ENCODE measurements at regions not wholly inside any gene's neighbourhood (a gene's known extent, or its start where the extent isn't known, plus 50 kb on each side); places are given as distances from the start of the nearest gene placed in this dataset.

DNA sequence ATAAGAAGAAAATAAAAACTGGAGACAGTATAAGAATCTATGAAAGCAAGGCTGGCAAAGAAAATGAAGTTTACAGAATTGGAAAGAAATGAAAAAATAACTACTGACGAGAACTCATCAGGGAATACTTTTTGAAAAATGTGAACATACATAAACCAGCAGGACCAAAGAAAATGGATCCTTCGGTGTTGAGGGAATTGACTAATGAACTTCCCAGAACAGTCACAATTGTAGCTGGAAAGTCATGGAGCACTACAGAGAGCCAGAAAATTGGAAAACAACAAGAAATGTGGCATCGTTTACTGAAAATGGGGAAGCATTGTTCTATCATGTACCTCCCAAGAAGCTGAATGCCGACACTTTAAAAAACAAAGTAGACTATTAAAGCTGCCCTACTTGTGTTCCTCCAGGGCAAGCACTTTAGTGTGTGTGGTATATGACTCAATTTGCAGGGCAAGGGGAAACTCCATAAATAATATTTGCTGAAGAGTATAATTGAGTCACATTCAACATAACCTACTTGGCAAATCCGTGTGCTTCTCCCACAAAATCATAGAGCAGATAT is 1221.6 kb upstream of the NRXN1 start:
- TF ChIP-seq, protein P1, sequence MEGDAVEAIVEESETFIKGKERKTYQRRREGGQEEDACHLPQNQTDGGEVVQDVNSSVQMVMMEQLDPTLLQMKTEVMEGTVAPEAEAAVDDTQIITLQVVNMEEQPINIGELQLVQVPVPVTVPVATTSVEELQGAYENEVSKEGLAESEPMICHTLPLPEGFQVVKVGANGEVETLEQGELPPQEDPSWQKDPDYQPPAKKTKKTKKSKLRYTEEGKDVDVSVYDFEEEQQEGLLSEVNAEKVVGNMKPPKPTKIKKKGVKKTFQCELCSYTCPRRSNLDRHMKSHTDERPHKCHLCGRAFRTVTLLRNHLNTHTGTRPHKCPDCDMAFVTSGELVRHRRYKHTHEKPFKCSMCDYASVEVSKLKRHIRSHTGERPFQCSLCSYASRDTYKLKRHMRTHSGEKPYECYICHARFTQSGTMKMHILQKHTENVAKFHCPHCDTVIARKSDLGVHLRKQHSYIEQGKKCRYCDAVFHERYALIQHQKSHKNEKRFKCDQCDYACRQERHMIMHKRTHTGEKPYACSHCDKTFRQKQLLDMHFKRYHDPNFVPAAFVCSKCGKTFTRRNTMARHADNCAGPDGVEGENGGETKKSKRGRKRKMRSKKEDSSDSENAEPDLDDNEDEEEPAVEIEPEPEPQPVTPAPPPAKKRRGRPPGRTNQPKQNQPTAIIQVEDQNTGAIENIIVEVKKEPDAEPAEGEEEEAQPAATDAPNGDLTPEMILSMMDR (IDR thresholded peaks at IDR 0.05; ENCODE audit: low read depth, low read length), result no peak
- no peak overlapping the region for H3K4me3 ChIP-seq (ENCODE audit: low read depth, low read length)

DNA sequence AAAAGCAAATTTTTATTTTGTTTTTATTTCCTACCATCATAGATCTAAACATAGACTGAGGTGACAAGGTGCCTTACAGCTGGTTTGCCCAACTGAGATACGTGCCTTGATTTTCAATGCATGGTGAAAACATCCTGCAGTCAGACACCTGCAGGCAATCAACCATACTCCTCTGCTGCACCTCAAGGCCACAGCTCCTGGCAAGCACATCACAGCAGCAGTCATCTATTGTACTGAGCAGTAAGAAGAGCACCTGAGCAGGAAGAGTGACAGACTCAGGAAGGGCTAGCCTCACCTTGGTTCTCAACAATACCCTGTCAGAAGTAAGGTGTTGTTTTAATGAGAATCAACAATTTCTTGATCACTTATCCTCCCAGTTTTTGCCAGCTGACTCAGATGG is 1206.8 kb upstream of the NRXN1 start:
- H3K4me3 ChIP-seq (ENCODE audit: low read depth, low read length), result no peak overlapping the region
- TF ChIP-seq, protein P1 (IDR thresholded peaks at IDR 0.05; ENCODE audit: low read depth, low read length), result no peak

DNA sequence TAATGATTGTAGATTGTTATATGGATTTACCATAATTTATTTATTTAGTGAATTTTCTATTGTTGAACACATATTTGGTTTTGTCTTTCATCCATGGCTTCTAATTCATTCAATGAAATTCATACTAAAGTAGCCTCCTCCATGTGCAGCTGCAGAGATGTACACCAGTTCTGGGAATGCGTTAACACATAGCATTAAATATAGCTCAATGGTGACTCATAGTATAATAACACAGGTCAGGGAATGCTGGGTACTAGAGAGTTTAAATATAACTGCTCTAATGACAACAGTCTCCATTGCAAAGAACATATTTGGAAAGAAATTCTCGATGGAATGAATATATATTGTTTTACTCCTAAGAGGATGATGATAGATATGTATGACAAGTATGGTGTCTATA is 1190.2 kb upstream of the NRXN1 start:
- H3K4me3 ChIP-seq (ENCODE audit: low read depth, low read length), result no peak overlapping the region
- TF ChIP-seq, protein P1 (IDR thresholded peaks at IDR 0.05; ENCODE audit: low read depth, low read length), result no peak

DNA sequence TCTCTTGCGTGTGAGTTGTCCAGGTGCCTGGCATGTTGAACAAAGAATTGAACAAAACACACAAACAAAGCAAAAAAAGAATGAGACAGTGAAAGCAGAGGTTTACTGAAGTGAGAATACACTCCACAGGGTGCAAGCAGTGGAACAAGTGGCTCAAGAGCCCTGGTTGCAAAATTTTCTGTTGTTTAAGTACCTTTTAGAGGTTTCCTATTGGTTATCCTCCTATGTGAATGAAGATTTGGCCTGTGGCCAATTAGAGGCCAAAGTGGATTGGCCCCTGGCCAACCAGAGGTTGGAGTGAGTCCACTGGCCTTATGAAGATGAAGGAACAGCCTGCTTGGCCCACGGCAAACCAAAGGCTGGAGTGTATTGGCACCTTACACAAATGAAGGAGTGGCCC is 1188.5 kb upstream of the NRXN1 start:
- TF ChIP-seq, protein P1 (IDR thresholded peaks at IDR 0.05; ENCODE audit: low read depth, low read length), result no peak

DNA sequence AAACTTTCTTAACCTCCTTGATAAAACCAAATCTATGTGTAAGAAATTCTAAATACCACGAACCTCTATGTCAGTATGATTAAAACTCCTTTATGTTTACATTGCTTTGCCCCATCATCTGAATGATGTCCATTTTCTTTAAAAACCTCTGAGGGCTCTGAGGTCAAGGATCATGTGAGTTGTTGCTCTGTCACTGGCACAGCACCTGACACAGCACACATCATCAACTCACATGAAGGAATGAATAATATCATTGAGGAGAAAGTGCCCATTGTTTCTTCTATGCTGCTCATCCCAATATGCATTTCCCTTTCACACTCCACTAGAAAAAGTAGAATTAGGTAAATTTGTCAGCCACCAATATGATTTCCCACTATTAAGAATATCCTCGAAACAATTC is 1178.7 kb upstream of the NRXN1 start:
- TF ChIP-seq, protein P1 (IDR thresholded peaks at IDR 0.05; ENCODE audit: low read depth, low read length), result no peak

More for the DNA sequence above, 1188.5 kb upstream of the NRXN1 start:
- H3K4me3 ChIP-seq (ENCODE audit: low read depth, low read length), result no peak overlapping the region

DNA sequence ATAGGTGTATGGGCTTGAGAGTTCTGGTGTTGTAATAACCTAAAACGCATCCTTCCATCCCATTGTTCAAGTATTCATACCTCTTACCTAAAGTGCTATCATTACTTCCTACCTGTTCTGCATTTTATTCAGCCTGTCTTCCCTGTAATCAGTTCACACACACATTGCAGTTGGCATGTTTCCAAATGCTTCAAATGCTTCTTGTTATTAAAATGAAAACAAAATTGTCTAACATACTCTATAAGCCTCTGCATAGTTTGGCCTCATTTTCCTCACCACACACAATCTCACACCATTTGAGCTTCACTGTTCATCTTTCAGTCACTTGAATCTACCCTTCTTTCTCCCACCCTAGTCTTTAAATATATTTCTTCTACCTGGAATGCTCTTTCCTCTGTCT is 1178.2 kb upstream of the NRXN1 start:
- TF ChIP-seq, protein P1 (IDR thresholded peaks at IDR 0.05; ENCODE audit: low read depth, low read length), result no peak
- H3K4me3 ChIP-seq (ENCODE audit: low read depth, low read length), result no peak overlapping the region

More for the DNA sequence above, 1178.7 kb upstream of the NRXN1 start:
- no peak overlapping the region for H3K4me3 ChIP-seq (ENCODE audit: low read depth, low read length)

DNA sequence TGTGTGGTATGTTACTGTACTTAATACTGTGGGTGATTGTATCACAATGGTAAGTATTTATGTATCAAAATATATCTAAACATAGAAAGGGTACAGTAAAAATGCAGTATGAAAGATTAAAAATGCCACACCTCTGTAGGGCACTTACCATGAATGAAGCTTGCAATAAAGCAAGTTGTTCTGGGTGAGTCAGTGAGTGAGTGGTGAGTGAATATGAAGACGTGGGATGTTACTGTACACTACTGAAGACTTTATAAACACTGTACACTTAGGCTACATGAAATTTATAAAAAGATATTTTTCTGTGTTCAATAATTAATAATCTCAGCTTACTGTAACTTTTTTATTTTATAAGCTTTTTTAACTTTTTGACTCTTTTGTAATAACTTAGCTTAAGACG is 1162.4 kb upstream of the NRXN1 start:
- TF ChIP-seq, protein P1 (IDR thresholded peaks at IDR 0.05; ENCODE audit: low read depth, low read length), result no peak
- no peak overlapping the region for H3K4me3 ChIP-seq (ENCODE audit: low read depth, low read length)
